ENCODE measurements at regions not wholly inside any gene's neighbourhood (a gene's known extent, or its start where the extent isn't known, plus 50 kb on each side); places are given as distances from the start of the nearest gene placed in this dataset.
"Not testable (repeated sequence)": the region's sequence is repeated elsewhere in the genome, so short reads cannot be mapped to it uniquely, and the experiment has no call there.

DNA sequence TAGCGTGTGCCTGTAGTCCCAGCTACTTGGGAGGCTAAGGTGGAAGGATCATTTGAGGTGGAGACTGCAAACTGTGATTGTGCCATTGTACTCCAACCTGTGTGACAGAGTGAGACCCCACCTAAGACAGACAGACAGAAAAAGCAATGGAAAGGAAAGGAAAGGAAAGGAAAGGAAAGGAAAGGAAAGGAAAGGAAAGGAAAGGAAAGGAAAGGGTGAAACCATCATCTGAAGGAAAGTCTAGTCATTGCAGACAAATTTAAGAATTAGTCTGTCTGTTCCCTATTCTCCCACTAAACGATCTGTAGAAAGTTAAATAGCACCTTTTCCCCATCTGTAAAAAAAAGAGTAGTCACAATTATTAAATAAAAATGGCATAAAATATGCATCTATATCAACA, 91.1 kb upstream of the SKAP2 start:
- DNase-seq: no peak

DNA sequence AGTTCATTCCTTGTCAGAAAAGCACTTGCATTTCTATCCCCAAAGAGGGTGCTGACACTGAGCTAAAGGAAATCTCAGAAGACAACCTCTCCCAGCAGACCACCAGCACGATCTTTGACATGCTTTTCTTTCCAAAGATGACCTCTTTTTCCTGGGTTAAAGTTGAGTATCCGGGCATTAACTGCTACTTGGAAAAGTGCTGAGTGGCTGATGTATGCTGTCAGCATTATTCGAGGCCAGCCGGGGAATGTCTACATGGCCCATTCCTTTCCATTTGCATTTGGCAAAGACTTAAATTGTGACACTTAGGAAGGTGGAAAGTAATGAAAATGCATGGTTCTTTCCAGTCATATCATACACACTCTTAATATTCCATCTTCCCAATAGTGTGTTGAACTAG, 90.6 kb upstream of the SKAP2 start:
- no peak for DNase-seq

DNA sequence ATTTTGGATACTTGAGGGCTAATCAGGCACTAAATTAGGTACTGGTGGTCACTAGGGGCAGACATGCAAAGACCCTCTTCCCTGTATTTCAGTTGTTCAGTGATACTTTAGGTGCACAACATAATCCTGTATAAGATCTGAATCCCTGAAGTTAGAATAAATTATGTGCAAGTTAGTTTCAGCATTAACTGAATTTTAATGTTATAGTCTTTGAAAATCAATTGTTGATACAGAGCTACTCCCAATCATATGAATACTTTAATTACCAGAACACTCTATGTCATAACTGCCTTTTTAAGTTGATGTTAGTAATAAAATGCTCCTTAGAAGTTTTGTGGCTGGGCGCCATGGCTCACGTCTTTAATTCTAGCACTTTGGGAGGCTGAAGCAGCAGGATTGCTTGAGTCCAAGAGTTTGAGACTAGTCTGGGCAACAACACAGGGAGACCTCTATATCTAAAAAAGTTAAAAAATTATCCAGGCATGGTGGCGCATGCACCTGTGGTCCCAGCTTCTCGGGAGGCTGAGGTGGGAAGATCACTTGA, 87.1 kb upstream of the SKAP2 start:
- no peak for DNase-seq

DNA sequence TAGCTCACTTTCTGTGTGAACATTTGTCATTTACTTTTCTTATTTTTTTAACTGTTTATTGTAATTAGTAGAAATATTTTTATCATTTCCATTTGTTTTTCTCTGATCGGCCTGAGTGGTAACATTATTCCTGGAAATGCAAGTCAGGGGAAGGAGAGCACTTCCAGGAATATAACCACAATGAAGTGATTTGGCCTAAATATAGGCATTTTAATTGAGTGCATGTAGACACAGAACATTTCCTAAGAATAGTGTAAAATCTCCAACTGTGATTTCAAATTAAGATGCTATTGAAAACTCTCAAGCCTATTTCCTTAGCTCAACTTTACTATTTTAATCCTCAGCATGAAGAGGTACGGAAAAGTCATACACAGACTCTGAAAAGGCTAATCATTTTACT, 86.5 kb upstream of the SKAP2 start:
- no peak for DNase-seq

DNA sequence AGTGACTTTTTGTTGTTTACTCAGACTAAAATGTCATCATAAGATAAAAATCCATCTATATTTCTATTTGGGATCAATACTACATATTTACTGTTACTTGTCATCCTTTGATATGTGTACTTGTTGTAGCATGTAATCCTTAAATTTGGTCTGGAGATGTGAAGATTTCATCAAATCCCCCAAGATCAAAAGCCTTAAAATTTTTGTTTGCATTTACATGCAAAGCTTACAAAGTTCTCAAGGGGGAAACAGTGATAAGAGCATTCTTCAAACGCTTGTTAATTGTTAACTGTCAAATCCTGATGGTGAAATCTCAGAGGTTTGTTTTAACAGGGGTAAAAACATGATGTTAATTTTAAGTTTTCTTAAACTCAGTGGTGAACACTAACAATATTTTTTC, 84.9 kb upstream of the SKAP2 start:
- no peak for DNase-seq

DNA sequence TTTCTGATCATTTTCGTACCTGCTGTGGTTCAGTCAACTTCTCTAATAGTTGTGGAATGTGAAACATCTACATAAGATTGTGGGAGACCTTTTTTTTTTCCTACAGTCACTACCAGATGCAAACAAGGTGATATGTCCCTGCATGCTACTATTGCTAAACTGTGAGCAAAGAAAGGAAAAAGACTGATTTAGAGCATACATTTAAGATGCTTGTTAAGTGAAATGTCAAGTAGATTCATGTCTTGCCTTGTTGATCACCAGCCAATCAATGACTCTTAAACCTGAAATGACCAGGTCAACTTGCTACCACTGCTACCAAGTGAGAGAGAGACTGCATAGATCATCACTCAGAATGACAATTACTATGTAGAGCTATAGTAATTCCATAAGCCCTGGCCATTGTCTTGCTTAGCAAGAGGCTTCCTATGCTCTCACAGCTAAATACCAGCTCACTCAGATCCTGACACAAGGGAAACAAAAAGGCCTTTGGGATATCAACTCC, 84.3 kb upstream of the SKAP2 start:
- DNase-seq: no peak

DNA sequence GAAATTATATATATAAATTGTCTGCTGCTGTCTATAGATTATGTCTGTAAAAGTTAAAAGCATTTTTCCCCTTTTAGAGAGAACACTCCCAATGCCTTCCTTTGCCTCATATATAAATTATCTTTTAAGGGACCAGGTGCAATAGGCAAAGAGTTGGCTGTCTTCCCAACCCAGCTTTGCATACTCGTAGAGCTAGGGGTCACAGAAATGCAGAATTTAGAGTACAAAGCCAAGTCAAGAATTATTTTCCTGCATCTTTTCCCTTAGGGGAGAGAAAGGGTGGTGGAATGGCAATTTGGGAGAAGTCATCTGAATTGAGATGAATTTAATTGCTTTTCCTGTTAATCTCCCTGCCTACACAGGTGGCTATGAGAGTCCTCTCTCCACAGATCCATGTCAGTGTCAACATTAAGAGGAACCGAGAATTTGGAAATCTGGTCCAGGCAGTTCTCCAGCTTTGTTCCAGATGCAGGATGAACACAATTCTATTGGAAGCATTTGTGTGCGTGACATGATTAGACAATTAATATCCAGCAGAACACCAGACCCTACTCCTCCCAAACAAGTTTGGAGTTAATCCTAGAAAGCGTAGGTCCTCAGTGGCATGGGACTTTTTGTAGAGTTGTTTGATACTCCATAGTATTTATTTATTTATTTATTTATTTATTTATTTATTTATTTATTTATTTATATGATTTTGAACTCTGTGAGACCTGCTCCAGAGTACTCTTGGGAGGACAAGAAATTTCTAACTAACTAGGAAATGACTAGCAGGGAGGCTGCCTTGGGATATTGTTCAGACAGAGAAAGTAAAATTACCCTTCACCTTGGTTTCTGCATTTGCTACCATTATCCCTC, 80.3 kb upstream of the SKAP2 start:
- DNase-seq: no peak

DNA sequence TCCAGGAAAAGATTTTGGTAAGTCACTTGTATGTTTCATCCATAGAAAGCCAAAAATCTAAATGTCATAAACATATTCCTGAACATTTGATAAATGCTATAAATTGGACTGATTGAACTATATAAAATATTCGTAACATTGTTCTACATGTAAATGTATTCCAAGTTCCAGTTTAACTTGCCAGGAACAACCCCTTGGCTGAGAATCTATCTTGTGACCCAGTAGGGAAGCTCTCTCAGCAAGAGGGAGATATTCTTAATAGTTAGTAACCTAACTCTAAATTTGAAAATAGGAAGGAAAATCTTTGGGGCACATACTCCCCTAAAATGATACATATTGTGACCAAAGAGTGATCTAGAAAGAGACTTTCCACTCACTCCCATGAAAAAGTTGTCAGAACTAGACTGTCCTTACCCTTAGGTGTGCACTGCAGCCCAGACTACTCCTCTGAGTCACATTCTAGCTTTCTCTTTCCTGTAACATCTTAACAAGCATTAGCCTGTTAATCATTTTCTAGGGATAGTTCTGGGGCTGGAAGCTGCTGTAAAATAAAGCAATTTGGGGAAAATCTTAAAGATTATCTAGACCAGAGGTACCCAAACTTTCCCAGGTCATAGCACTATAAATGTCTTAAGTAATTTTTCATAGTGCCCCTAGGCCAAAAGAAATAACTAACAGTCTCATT, 73.7 kb upstream of the SKAP2 start:
- no peak for DNase-seq

DNA sequence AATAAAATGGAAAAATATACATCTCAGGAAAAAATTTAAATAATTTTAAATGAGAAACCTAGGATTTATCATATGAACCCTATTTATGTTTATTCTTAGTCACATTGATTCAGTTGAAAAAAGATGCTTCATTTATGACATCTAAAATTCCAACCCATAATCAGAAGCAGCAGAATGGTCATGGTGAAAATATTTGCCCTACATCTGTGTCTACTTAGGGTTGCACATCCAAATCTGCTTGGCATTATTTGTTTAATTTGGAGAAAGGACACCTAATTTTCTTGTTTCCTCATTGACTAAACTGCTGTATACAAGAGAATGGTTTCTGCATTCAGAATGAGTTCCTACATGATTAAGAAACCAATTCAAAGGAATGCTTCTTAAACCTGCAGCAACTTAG, 72.9 kb upstream of the SKAP2 start:
- DNase-seq: no peak

DNA sequence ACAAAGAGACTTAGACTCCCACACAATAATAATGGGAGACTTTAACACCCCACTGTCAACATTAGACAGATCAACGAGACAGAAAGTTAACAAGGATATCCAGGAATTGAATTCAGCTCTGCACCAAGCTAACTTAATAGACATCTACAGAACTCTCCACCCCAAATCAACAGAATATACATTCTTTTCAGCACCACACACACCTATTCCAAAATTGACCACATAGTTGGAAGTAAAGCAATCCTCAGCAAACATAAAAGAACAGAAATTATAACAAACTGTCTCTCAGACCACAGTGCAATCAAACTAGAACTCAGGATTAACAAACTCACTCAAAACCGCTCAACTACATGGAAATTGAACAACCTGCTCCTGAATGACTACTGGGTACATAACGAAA, 68.2 kb upstream of the SKAP2 start:
- DNase-seq: not testable (repeated sequence)

DNA sequence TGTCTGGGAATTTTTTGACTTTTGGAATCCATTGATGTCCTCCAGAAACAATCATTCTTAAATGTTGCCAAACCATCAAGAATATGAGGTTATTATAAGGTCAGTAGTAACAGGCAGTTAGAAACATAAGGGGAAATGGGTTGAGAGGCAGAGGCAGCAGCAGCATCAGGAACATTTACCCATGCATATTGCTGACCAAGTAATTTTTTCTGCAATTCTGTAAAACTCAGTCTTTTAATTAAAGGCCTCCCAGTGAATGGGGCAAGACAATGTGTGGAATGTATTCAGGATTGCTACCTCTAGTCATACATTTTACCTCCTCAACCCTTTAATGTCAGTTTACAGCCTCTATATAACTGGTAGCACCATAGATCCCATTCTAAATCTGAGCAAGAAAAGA, 66.5 kb upstream of the SKAP2 start:
- no peak for DNase-seq

DNA sequence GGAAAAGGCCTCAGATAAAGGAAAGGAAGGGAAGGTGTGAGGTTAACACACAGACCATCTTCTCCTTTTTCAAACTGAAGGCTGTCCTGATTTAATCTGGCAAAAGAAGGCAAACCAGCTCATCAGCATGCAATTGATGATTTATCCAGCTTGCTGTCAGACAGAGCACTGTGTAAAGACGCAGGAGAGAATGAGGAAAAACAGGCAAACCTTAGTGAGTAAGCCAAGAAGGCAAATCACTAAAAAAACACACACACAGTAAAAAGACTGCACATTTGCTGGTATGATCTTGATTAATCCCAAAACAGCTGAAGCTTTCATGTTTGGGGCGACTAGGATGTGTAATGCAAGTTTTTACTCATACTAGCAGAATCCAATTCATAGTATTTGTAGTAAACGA, 65.8 kb upstream of the SKAP2 start:
- no peak for DNase-seq

DNA sequence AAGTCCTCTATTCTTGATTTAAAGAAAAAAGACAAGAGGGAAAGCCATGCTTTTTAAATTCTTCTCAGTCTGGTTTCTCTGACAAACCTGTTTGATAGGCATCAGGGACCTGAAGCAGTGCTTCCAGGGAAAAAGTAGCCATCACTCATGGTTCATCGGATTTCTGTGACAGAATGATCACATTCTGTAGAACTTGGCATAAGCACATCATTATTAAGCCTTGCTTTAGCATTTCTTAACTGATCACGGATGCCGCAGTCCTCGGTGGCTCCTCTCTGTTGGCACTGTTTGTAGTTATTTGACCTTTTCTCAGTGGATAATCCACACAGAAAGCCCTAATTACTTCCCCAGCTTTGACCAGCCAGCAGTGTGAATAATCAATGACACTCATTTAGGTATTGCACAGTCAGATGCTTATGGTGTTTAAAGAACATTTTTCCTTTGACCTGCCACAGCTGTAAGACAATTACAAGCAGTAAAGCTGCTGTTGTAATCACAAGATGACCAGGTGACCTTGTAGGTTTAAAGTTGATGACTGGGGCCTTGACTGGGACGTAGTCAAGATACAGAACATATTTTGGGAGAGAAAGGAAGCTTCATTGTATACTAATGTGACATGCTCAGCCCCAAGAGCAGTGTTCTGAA, 64.4 kb upstream of the SKAP2 start:
- DNase-seq: no peak

DNA sequence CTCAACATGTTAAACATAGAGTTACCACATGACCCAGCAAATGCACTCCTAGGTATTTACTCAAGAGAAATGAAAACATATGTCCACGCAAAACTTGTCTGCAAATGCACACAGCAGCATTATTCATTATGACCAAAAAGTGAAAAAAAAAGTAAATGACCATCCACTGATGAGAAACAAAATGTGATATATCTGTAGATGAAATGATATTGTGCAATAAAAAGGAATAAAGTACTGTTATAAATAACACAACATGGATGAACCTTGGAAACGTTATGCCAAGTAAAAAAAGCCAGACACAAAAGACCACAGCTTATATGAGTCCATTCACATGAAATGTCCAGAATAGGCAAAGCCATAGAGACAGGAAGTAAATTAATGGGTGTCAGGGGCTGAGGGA, 61.4 kb upstream of the SKAP2 start:
- DNase-seq: no peak

DNA sequence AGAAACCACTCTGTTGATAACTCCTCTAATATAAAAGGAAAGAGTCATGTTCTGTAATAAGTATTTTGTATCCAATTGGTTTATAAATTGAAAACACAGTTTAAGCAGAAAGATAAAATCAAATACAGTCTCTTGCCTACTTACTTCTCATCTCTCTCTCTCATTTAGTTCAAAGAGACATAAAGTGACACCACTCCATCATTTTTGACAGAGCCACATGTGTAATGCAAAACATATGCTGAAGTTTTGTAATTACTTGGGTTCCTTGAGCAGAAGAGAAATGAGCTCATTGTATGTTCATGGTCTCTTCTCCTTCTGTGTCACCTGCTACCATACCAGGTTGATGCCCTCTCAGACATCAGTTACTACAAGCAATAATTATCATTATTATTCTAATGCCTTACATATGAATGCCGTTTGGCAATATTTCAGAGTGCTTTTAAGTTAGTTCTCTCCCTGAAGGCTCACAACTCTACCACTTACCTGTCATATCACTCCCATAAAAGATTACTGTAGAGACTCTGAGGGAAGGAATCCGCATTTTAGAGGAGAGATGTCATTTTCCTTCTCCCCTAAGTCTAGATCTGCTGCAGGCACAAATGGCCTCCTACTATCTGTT, 59.9 kb upstream of the SKAP2 start:
- no peak for DNase-seq

DNA sequence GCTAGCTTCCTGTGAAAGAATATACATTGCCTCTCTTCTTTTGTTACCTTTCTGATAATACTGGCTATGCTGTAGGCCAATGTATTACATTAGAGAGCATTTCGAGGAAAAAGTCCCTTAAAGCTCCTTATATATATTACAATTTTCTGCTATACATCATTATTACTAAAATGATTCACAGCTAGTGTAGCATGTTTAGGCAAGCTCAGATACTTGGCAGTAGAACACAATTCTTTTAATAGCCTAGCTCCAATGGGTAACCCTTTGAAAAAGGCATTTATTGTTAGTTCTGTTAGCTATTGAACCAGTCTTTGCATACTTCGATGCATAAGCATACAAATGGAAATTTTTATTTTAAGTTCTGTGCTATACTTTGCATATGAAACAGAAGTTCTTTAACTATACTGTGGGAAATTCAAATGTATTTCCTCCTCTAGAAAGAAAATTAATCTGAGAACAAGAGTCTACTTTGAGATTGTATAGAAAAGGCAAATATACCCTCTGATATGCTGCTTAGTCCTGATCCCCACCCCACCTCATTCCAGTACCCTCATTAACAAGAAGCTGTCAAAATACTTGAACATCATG, 55.6 kb upstream of the SKAP2 start:
- DNase-seq: no peak

DNA sequence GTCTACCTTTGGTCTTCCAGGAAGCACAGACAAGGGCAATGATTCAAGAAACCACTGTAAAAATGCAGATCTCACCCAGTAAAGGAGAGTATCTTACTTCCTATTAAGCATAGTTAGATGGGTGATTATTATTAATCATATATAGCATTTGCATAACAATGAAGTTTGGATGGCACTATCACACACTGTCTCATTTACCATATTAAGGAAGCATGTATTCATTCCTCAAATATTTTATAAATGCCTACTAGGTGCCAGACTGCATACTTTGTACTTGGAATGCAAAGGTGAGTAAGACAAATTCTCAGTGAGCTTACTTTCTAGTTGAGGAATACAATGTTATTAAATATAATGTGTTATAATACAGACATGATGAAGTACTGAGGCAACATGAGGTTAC, 53.9 kb upstream of the SKAP2 start:
- DNase-seq: no peak

DNA sequence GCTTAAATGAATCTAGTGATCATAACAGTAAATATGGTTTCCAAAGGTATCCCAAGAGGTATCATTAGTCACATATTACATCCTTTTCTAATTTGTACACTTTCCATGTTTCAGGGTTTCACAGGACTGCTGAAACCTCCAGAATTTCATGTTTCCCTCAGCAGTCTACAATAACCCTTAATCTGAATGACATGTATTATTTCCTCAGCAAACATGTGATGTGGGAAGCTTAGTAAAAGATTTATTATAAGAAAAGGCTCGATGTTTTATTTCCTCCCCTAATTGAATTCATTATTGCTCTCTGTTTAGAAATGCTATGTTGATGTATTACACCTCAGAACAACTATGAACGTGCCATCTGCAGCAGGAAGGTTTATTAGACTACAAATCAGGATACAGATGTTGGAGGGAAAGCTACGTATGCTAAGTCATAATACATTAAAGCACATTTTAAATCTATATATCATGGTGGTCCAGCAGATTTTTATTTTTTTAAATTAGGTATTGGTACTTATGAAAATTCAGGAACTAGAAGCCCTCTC, 52.5 kb upstream of the SKAP2 start:
- DNase-seq: no peak

DNA sequence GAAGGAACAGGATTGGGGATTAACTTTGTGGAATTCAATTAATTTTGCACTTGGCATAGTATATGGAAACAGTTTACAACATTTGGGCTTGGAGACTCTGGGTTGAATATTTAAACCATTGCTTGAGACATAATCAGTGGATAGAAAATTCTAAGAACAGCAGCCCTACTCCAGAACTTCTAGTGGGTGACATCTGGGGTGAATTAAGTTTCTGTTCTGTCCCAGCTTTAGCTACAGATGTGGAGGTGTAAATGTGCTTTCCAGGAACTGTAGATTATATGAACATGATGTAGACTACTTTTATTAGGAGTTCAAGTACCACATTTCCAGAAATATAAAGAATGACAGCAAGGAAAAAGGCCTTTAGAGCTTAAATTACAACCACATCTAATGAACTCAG, 51.9 kb upstream of the SKAP2 start:
- DNase-seq: no peak

All from activated CD4-positive, alpha-beta T cell treated with anti-CD3 and anti-CD28 coated beads, Interleukin-2, Interleukin-6, amounts not matched to agents 100 ng/mL and 50 ng/mL, durations not matched to agents 16 hours and 8 hours (primary cell).